ENCODE measurements at regions not wholly inside any gene's neighbourhood (a gene's known extent, or its start where the extent isn't known, plus 50 kb on each side); places are given as distances from the start of the nearest gene placed in this dataset.

GRCh38 chr4:63553123-63553522 lies 856.1 kb downstream of the TECRL start:
- no peak for DNase-seq (ENCODE audit: low read depth)
- no peak overlapping the region for H3K4me3 ChIP-seq (ENCODE audit: low read depth, low read length)

GRCh38 chr4:63541828-63542227 lies 867.4 kb downstream of the TECRL start:
- DNase-seq (ENCODE audit: low read depth), result no peak
- H3K4me3 ChIP-seq (ENCODE audit: low read depth, low read length), result no peak overlapping the region

- H3K4me3 ChIP-seq (ENCODE audit: low read depth, low read length), result no peak overlapping the region
- DNase-seq (ENCODE audit: low read depth), result no peak
Measured at GRCh38 chr4:63529581-63530337, 879.5 kb downstream of the TECRL start.

- H3K4me3 ChIP-seq (ENCODE audit: low read depth, low read length), result no peak overlapping the region
- no peak for DNase-seq (ENCODE audit: low read depth)
Measured at GRCh38 chr4:63528256-63528991, 880.8 kb downstream of the TECRL start.

- no peak overlapping the region for H3K4me3 ChIP-seq (ENCODE audit: low read depth, low read length)
- DNase-seq (ENCODE audit: low read depth), result no peak
Measured at GRCh38 chr4:63526251-63526650, 883.0 kb downstream of the TECRL start.

- no peak overlapping the region for H3K4me3 ChIP-seq (ENCODE audit: low read depth, low read length)
- DNase-seq (ENCODE audit: low read depth), result no peak
Measured at GRCh38 chr4:63524764-63525163, 884.5 kb downstream of the TECRL start.

- H3K4me3 ChIP-seq (ENCODE audit: low read depth, low read length), result no peak overlapping the region
- no peak for DNase-seq (ENCODE audit: low read depth)
Measured at GRCh38 chr4:63505714-63506460, 903.4 kb downstream of the TECRL start.

- H3K4me3 ChIP-seq (ENCODE audit: low read depth, low read length), result no peak overlapping the region
- DNase-seq (ENCODE audit: low read depth), result no peak
Measured at GRCh38 chr4:63493265-63493664, 916.0 kb downstream of the TECRL start.

- no peak for DNase-seq (ENCODE audit: low read depth)
- H3K4me3 ChIP-seq (ENCODE audit: low read depth, low read length), result no peak overlapping the region
Measured at GRCh38 chr4:63492515-63492914, 916.7 kb downstream of the TECRL start.

GRCh38 chr4:63464393-63464792 lies 944.9 kb downstream of the TECRL start:
- no peak for DNase-seq (ENCODE audit: low read depth)
- H3K4me3 ChIP-seq (ENCODE audit: low read depth, low read length), result no peak overlapping the region

GRCh38 chr4:63460075-63460474 lies 949.2 kb downstream of the TECRL start:
- no peak overlapping the region for H3K4me3 ChIP-seq (ENCODE audit: low read depth, low read length)
- DNase-seq (ENCODE audit: low read depth), result no peak

GRCh38 chr4:63459329-63459728 lies 949.9 kb downstream of the TECRL start:
- DNase-seq (ENCODE audit: low read depth), result no peak
- no peak overlapping the region for H3K4me3 ChIP-seq (ENCODE audit: low read depth, low read length)

- DNase-seq (ENCODE audit: low read depth), result no peak
- no peak overlapping the region for H3K4me3 ChIP-seq (ENCODE audit: low read depth, low read length)
Measured at GRCh38 chr4:63458010-63458409, 951.2 kb downstream of the TECRL start.

GRCh38 chr4:63440236-63440635 lies 969.0 kb downstream of the TECRL start:
- no peak for DNase-seq (ENCODE audit: low read depth)

GRCh38 chr4:63430105-63430504 lies 979.1 kb downstream of the TECRL start:
- no peak overlapping the region for H3K4me3 ChIP-seq (ENCODE audit: low read depth, low read length)
- no peak for DNase-seq (ENCODE audit: low read depth)

More at GRCh38 chr4:63440236-63440635, 969.0 kb downstream of the TECRL start:
- H3K4me3 ChIP-seq (ENCODE audit: low read depth, low read length), result no peak overlapping the region

GRCh38 chr4:63396269-63396668 lies 1013.0 kb downstream of the TECRL start:
- no peak for DNase-seq (ENCODE audit: low read depth)

GRCh38 chr4:63393544-63393943 lies 1015.7 kb downstream of the TECRL start:
- DNase-seq (ENCODE audit: low read depth), result no peak
- H3K4me3 ChIP-seq (ENCODE audit: low read depth, low read length), result no peak overlapping the region

More at GRCh38 chr4:63396269-63396668, 1013.0 kb downstream of the TECRL start:
- no peak overlapping the region for H3K4me3 ChIP-seq (ENCODE audit: low read depth, low read length)

GRCh38 chr4:63379750-63380522 lies 1029.3 kb downstream of the TECRL start:
- no peak for DNase-seq (ENCODE audit: low read depth)
- no peak overlapping the region for H3K4me3 ChIP-seq (ENCODE audit: low read depth, low read length)

- no peak overlapping the region for H3K4me3 ChIP-seq (ENCODE audit: low read depth, low read length)
- DNase-seq (ENCODE audit: low read depth), result no peak
Measured at GRCh38 chr4:63371001-63371400, 1038.2 kb downstream of the TECRL start.
